GM21576 (cell line): ENCODE measurements at regions not wholly inside any gene's neighbourhood (a gene's known extent, or its start where the extent isn't known, plus 50 kb on each side); places are given as distances from the start of the nearest gene placed in this dataset.
"Not testable (repeated sequence)": the region's sequence is repeated elsewhere in the genome, so short reads cannot be mapped to it uniquely, and the experiment has no call there.

Experiments
- ATAC-seq: cut with Tn5 transposase; IDR thresholded peaks from one replicate; pipeline ENCODE4 v1.9.1; 2021; ENCODE audit warnings: mild to moderate bottlenecking, moderate library complexity; ENCODE audit not compliant: unreplicated experiment

DNA sequence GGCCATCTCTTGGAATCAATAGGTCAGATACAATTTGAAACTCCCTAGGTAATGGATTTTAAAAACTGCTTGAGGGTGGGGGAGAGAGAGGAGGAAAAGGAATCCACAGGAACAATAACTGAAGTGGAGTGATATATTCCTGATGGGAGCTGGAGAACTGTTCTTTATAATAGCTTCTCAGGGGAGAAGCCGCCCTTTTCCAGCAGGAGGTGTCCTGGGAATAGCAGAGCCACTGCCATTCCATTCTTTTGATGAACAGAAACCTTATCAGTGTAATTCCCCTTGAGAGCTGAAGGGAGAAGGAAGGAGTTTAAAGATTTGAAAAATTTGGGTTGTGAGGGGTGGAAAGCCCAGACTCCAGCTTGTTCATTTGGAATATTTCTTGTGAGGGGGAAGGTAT lies 504.9 kb upstream of the DPH6 start:
- no peak for ATAC-seq

DNA sequence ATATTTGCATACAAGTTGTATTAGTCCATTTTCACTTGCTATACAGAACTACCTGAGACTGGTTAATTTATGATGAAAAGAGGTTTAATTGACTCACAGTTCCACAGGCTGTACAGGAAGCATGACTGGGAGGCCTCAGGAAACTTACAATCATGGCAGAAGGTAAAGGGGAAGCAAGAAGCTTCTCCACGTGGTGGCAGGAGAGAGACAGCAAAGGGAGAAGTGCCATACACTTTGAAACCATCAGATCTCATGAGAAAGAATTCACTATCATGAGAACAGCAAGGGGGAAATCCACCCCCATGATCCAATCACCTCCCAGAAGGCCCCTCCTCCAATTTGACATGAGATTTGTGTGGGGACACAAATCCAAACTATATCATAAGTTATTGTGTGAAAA lies 506.7 kb upstream of the DPH6 start:
- ATAC-seq, result not testable (repeated sequence)

DNA sequence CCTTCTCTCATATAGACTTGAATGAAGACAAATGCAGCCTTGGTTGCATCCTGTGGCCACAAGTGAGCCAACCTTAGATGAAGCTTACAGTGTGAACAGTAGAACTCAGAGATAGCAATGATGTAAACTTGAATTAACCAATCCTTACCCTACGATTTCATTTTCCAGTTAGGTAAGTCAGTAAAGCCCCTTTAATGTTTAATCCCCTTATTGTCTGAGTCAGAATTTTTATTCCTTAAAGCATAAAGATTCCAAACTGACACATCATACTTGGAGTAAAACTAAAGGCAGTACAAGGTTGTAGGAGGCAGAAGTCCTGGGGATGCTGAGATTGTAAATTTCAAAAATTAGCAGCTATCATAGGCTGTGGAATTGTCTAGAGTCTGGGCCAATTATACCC lies 507.8 kb upstream of the DPH6 start:
- ATAC-seq, result no peak

DNA sequence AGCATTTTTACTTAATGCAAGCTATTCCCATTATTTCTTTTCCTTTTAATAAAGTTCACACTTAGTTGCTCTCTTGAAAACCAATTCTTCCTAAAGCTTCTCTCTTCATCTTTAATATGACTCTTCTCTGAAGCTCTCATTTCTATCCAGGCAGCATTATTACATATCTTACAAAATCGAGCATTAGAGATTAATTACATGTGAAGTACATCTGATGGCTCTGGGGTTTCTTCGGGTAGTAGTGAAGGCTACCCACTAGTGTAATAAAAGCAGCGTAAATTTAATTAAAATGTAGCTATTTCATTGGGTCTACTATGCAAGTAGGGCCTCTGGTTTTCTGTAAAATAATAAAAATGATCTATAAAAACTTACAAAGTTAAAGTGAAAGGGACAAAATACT lies 513.6 kb upstream of the DPH6 start:
- ATAC-seq, result no peak

DNA sequence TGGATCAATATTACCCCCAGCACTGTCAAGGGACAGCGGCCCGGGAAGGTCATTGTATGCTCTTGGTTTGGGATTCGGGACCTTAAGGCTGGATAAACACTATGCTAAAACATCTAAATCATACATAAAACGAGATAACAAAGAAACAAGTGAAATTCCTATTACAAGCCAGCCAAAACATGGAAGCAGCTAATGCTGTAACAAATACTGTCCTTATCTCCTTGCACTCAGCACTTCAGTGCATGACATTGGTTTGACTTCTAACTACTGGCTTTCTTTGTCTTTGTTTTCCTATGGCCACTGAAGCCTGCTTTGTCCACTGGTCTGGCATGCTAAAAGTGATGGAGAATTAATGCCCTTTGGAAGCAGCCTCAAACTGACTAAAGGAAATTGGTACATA lies 516.4 kb upstream of the DPH6 start:
- no peak for ATAC-seq

DNA sequence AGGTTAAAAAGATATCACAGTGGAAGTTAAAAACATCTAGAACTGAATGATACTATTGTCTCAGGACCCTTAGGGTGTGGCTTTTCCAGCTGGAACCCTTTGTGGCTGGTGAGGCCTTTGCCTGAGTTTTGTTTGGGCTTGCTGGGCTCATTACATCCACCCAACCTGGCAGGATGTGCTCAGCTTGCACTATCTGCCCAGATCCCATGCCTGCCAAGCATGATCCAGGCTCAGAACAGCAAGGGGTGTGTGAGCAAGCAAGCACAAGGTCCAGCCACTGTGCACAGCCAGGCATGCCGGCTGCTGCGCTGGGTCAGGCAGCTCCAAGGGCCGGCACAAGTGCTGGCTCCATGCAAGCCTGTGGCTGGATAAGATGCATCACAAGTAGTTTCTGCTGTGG lies 512.7 kb upstream of the CDIN1 start:
- no peak for ATAC-seq

DNA sequence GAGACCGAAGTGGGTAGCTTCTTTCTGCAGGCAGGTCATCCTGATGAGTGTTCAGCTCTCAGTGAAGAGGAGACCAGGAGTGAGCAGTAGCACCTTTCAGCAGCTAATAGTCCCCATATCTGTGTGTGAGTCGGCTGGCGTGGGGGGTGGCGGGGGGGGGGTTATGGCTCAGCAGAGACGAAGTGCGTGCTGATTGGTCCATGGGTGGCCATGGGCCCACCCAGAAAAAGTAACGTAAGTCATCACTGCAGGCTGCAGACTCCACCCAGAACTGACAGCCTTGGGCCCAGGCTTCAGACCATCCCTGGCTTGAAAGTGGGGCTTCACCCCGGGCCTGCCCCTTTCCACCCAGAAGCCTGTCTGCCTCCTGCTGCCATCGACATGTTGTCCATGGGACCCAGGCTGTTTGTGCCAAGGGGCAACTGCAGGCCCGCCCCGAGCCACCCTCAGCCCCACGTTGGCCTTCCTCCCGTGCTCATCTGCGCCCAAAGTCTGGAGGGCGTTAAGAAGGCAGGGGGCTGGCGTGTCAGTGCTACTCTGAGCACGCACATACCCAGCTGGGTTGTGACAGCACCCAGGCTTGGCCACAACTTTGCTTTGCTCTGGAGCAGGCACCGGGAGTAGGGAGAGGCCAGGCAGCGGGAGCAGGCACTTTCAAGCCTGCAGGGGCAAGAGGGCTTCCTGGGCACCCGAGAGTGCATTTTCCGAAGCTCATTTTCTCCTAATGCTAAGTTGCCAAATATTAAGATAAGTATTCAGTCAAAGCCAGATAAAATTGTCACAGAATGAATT lies 511.7 kb upstream of the CDIN1 start:
- ATAC-seq, result no peak

DNA sequence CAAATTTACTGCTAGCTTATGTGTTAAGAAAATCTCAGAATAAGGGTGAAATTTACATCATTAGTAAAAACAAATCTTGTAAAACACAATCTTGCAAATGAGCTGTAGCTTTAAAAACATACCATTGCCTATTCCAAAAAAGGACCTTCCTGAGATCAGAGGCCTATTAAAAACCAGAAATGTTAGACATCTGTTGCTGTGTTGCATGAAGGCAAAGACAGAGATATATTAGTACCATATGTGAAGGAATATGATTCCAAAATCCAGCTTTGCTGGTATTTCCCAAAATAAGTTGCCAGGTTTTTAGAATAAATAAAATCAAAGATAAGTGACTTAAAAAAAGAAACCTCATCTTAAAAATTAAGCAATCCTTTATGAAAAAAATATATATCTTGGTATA lies 504.1 kb upstream of the CDIN1 start:
- ATAC-seq, result no peak

DNA sequence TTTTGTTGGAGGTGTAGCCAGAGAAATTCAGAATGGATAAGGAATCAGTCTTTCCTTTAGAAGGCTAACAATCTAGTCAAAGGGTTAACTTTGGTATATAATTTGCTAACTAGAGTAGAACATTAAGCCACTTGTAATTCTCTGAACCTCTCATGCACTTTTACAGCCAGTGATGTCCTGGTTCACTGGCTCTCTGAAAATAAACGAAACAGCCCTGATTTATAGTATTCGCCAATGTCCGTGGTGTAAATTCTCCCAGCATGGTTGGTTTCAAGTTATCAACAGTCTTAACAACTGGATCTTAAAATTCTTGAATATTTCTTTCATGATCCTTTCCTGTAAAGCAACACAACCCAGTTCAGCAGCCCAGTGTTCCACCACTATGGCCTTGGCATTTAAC lies 500.4 kb upstream of the CDIN1 start:
- ATAC-seq, result no peak

DNA sequence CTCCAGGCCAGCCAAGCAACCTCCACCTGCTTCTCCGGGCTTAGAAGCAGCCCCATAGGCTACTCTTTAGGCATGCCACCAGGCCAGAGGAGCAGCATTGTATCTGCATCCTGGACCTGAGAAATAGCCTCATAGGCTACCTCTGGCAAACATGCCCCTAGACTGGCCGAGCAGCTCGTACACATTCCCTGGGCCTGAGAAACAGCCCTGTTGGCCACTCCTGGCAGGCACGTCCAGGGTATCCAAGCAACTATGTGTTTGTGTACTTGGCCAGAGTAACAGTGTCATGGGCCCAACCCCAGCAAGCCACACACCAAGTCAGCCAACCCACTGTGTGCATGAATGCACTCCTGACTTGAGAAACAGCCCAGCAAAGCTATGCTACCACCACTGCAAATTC lies 498.7 kb upstream of the CDIN1 start:
- no peak for ATAC-seq

DNA sequence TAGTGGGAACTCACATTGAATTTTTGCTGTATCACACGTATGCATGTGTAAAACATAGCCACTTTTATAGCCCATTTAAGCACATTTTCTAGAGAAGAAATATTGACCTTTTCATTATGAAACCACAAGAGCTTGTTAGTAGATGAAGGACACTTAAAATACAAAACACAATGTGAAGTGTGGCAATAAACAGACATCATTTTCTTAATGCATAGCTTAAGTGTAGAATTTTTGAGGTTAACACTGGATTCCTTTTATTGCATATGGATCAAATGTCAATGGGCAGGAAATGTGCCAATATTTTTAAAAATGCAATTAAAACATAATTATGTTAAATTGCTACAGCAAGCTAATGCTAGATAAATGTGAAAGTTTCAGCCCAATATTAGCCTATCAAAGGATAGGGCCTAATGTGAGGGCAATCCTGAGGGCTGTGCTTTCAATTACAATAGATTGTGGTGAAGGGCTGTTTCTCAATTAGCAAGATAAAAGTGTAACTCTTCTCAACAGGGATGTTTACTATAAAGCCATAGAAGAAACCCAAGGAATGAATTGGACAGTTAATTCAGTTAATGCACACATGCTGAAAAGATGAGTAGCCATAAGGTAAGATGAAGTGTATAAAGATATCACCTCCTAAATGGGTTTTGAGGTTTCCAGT lies 489.0 kb upstream of the CDIN1 start:
- no peak for ATAC-seq

DNA sequence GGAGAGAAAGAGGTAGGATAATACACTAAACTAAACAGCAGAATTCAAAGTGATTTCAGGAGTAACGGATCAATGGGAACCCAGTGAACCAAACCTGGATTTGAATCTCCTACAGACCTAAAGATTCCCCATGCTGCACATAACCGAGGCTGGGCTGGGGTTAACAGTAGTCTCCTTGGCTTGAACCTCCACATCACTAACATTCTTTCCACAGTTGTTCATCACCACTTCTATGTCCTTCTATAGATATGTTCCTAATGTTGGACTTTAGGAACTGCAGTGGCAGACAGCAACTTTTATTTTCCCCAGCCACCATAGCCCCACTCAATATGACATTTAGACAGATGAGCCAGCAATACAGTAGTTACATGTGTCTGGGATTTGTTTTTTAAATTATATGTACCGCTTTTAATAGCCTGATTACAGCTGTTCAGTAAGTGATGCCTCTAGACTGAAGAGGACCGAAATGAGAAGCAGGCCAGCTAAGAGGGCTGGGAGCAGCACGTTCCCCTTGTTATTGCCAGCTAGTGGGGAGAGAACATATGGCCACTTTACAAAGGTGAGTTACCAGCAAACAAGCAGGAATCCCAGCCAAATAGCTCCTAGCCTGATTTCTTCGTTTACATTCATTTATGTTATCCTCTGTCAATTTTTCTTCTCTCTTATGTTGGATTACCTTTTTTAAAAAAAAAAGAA lies 472.6 kb upstream of the CDIN1 start:
- no peak for ATAC-seq

DNA sequence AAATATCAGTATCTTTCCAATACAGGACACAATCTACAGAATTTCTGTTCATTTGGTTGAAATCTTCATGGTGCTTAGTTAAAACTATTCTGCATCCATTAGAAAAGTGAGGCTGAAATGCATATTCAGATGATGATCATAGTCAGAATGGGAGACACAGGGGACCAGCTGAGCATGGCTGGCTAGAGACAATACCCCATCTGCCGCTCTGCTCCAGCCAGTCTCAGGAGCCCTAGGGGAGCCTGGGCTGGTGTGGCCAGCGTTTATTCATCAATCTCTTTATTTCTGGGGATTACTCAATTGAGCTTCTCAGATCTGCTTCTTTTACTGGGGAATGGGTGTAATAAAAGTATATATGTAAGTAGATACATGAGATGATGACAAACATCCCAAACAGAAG lies 470.9 kb upstream of the CDIN1 start:
- no peak for ATAC-seq

DNA sequence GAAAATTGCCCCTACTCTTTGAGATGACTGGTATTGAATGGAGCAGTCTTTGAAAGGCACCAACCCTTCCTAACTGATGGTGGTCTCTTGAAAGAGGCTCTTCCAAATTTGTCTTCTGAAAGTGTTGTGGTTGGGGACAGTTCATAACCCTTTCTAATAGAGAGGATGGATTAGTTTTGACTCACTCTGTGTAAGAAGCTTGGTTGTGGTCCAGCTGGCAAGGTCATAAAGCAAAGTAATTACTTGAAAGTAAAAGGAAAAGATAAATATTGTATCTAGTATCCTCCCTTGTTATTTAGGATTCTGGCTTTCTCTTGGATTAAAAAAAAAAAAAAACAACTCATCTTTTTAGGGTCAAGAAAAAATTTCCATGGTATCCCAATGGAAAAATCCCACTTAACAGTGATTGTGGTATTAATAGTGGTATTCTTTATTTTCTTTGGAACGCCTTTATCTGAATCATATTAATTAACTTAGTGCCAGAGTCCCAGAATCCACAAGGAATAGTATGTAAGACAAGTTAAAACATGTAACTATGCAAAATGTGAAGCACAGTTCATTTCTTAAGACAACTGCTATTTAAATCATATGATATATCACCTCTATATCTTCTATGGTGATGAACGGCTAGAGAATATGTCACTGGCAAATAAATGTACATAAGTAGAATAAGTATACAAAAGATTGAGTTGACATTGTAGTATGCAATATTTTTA lies 469.3 kb upstream of the CDIN1 start:
- ATAC-seq, result no peak

DNA sequence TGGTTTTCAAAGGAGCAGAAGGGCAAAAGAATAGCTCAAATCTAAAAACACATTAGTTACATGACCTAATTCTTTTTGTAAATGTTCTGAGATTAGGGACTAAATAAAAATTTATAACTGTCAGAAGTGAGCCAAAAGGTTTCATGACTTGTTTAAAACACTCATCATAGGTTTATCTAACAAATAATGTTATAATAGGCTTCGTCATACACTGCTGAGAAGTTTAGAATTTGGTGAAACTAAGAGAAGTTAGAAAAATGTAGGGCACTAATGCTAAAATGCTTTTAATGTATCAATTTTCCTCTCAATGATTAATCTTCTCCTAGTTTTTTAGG lies 468.8 kb upstream of the CDIN1 start:
- ATAC-seq, result no peak

DNA sequence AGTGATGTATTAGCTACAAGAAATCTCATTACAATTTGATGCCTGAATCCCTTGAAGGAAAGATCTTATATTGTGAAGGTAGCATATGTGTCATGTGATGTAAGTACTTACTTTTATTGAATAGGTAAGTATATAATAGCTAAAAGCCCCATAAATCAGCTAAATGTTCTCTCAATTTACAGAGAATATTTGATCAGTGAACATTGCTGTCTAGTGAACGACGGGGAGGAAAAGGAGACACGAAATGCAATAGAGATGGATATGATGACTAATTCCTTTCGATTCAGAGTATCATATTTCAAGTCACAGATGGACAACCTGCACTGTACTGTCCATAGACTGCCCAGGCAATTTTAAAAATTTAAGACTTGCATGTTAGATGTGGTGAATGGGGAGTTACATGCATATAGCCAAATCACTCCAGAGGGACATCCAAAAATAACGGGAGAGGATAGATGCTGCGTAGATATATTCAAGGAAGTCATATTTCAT lies 462.1 kb upstream of the CDIN1 start:
- no peak for ATAC-seq

DNA sequence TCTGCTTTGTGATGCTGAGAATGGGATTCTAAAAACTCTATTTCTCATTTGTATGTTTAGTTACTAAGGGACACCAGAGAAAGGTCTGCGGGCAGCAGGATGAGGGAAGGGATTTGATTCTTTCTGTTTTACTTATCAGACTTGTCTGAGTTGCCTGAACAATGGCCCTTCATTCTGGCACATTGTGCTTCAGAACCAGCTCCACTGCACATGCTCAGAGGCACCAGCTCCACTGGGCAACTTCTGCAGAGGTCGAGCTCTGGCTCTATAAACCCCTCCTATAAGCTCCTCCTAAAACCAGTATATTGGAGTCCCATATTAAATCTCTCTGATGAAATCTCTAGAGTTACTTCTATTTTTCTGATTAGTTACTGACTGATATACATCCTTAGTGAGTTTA lies 453.2 kb upstream of the CDIN1 start:
- no peak for ATAC-seq

DNA sequence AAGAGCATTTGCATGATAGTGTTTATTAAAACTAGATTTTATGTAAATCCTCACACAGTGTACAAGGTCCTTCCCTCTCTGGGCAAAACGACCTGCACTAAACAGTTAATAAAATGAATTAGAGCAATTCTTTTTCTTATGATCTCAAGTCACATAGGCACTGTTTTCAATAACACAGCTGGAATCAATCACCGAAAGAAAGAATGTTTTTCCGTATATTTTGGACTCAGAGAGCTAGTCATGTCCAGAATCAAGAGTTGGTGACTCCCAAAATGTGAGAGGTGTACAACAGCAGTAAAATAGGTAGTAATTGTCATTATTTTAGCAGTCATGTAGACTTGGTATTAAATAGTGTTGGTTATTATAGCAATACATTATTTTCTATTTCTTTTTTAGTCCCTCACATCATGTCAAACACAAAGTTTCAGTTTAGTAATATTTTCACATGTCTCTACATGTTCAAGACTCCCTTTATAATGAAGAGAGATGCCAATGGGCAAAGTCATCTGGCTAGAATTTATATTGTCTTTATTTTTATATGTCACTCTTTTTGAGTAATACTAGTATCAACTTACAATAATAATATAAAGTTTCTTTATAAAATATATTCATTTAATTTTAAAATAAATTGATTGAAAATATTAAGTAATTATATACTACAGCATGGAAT lies 448.6 kb upstream of the CDIN1 start:
- ATAC-seq, result no peak

DNA sequence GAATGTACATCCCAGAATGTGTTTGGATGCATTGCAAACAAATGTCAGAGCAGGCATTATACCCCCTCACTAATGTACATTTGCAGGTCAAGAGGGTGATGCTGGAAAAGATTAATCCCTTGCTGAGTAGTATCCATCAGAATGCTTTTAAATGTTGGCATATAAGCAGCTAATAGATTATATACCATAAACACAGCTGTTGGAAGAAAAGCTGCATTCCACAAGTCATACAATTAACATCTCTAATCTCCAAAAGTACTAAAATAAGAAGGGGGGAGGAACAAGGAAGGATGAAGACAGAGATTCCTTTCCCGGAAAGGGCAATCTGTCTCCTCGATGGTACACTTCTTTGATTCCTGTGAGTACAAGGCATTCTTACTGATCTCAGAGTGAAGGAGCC lies 445.7 kb upstream of the CDIN1 start:
- no peak for ATAC-seq

DNA sequence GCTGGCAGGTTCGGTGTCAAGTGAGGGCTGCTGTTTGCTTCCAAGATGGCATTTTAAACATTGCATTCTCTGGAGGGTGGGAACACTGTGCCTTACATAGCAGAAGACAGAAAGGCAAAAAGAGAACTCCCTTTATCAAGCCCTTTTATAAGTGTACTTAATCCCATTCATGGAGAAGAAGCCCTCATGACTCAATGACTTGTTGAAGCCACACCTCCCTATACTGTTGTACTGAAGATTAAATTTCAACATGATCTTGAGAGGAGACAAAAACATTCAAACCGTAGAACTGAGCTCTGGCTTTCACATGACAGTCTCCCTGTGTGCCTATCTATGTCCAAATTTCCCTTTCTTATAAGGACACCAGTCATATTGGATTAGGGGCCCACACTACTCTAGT lies 443.4 kb upstream of the CDIN1 start:
- ATAC-seq, result no peak

DNA sequence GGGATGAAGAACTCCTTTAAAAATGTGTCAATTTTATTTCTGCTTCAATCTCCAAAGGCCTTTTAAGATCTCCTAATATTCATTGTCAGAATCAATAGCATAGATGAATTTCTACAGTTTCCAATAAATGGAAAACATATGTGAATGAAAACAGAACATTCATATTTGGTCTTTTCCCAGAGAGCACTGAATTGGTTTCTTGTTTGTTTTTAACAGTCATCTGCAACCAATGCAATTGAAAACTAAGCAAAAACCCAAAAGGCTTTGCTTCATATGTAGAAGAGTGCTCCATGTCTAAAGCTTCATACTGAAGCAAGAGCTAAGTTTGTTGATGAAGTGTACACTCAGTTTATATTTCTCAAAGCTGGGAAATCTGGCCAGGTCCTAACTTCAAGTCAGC lies 426.5 kb upstream of the CDIN1 start:
- no peak for ATAC-seq
